GM06990 (cell line): ENCODE measurements at regions not wholly inside any gene's neighbourhood (a gene's known extent, or its start where the extent isn't known, plus 50 kb on each side); places are given as distances from the start of the nearest gene placed in this dataset.

Experiments used
- DNase-seq: peaks from one replicate; pipeline ENCODE4 v3.0.0-alpha.2; 2011; ENCODE audit not compliant: insufficient read length; ENCODE audit errors: extremely low read depth
- H3K27me3 ChIP-seq: replicated peaks from 2 replicates; pipeline ENCODE4 v1.6.0; 2011; ENCODE audit warnings: low read length; ENCODE audit not compliant: control insufficient read depth, insufficient read depth
- H3K36me3 ChIP-seq: 2 replicates; pipeline ENCODE4 v1.5.1; 2011; ENCODE audit warnings: low read length; ENCODE audit not compliant: control insufficient read depth, insufficient read depth
- H3K4me3 ChIP-seq: replicated peaks from 2 replicates; pipeline ENCODE4 v1.5.1; 2011; ENCODE audit warnings: low read depth, mild to moderate bottlenecking, control low read depth, low read length
- CTCF ChIP-seq: IDR thresholded peaks from 2 replicates; pipeline ENCODE4 v1.5.1; 2011; ENCODE audit warnings: low read length, control low read depth, mild to moderate bottlenecking, inconsistent platforms; ENCODE audit not compliant: insufficient read depth, poor library complexity, severe bottlenecking

GRCh38 chr11:127622686-127623085 lies 622.1 kb upstream of the KIRREL3 start:
- Histone ChIP-seq H3K36me3 (no peaks in the 10 kb centered on the region), H3K4me3 (no peak overlapping the region), H3K27me3 (no peaks in the 10 kb centered on the region)
- no peak for TF ChIP-seq CTCF
- no peak for DNase-seq

- no peak for TF ChIP-seq CTCF
- no peak overlapping the region for H3K4me3 ChIP-seq
- no peaks in the 10 kb centered on the region for H3K27me3 ChIP-seq
- DNase-seq = no peak
- no peaks in the 10 kb centered on the region for H3K36me3 ChIP-seq
Observed at GRCh38 chr11:127620671-127621070, 620.1 kb upstream of the KIRREL3 start.

- no peaks in the 10 kb centered on the region for H3K36me3 ChIP-seq
- TF ChIP-seq CTCF = no peak
- H3K27me3 ChIP-seq = no peaks in the 10 kb centered on the region
- no peak for DNase-seq
- H3K4me3 ChIP-seq = no peak overlapping the region
Observed at GRCh38 chr11:127619946-127620345, 619.4 kb upstream of the KIRREL3 start.

GRCh38 chr11:127618721-127619120 lies 618.2 kb upstream of the KIRREL3 start:
- H3K36me3 ChIP-seq = no peaks in the 10 kb centered on the region
- DNase-seq = no peak
- no peak overlapping the region for H3K4me3 ChIP-seq
- no peak for TF ChIP-seq CTCF
- no peaks in the 10 kb centered on the region for H3K27me3 ChIP-seq

GRCh38 chr11:127616158-127616557 lies 615.6 kb upstream of the KIRREL3 start:
- TF ChIP-seq CTCF = no peak
- no peak for DNase-seq
- Histone ChIP-seq H3K36me3 (no peaks in the 10 kb centered on the region), H3K4me3 (no peak overlapping the region), H3K27me3 (no peaks in the 10 kb centered on the region)

GRCh38 chr11:127612607-127613006 lies 612.0 kb upstream of the KIRREL3 start:
- Histone ChIP-seq H3K4me3 (no peak overlapping the region), H3K36me3 (no peaks in the 10 kb centered on the region), H3K27me3 (no peaks in the 10 kb centered on the region)
- DNase-seq = no peak
- TF ChIP-seq CTCF = no peak
